Gastroesophageal sphincter (tissue), 3 donors: ENCODE measurements at regions not wholly inside any gene's neighbourhood (a gene's known extent, or its start where the extent isn't known, plus 50 kb on each side); places are given as distances from the start of the nearest gene placed in this dataset.

Experiments
- EP300 ChIP-seq: sonication (generic); formaldehyde crosslinking; IDR thresholded peaks from one replicate; pipeline ENCODE4 v1.6.1; 2017; ENCODE audit warnings: antibody characterized with exemption, mild to moderate bottlenecking
- POLR2A ChIP-seq, 2 donors: fragments of 450-650 bp; IDR thresholded peaks; one replicate each; pipeline ENCODE4 v1.6.1; 2017; ENCODE audit warnings: antibody characterized with exemption in 2 of 2, mild to moderate bottlenecking in 2 of 2, moderate library complexity in 1 of 2
- POLR2AphosphoS5 ChIP-seq: sonication (generic); formaldehyde crosslinking; IDR thresholded peaks from one replicate; pipeline ENCODE4 v1.6.1; 2017; ENCODE audit warnings: antibody characterized with exemption
- TF ChIP-seq, protein P1 (sequence below), 4 experiments: fragments of 200-600 bp in 2 of 4; fragments of 450-650 bp in 2 of 4; sonication (generic) in 1 of 4; IDR thresholded peaks; one replicate each; pipeline ENCODE4 v1.5.1; 2017 to 2019; ENCODE audit warnings: antibody characterized with exemption in 4 of 4, mild to moderate bottlenecking in 2 of 4, moderate library complexity in 2 of 4

DNA sequence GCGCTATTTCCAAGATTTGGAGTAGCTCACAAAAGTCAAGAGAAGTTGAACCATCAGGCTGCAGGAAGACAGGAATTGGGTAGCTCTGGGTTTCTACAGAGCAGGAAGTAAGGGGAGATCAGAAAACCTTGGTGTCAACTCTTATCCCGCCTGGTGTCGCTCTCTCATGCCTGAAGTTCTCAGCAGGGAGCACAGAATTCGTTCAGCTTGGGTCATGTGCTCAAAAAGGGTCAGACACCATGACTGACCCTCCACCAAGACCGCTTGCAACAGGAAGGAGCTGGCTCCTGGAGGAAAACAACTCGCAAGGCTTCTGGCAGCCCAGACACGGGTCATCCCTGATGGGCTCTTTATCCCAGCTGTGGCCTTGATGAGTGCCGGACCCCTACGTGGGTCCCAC, 93.7 kb upstream of the MSX1 start:
- TF ChIP-seq, protein P1, sequence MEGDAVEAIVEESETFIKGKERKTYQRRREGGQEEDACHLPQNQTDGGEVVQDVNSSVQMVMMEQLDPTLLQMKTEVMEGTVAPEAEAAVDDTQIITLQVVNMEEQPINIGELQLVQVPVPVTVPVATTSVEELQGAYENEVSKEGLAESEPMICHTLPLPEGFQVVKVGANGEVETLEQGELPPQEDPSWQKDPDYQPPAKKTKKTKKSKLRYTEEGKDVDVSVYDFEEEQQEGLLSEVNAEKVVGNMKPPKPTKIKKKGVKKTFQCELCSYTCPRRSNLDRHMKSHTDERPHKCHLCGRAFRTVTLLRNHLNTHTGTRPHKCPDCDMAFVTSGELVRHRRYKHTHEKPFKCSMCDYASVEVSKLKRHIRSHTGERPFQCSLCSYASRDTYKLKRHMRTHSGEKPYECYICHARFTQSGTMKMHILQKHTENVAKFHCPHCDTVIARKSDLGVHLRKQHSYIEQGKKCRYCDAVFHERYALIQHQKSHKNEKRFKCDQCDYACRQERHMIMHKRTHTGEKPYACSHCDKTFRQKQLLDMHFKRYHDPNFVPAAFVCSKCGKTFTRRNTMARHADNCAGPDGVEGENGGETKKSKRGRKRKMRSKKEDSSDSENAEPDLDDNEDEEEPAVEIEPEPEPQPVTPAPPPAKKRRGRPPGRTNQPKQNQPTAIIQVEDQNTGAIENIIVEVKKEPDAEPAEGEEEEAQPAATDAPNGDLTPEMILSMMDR (IDR thresholded peaks at IDR 0.05): no peak
- no peak for TF ChIP-seq POLR2AphosphoS5
- no peak for TF ChIP-seq POLR2A (IDR thresholded peaks at IDR 0.05)
- TF ChIP-seq EP300: no peak
